Stimulated activated CD4-positive, alpha-beta T cell treated with anti-CD3 and anti-CD28 coated beads, Interleukin-4, amount 100 ng/mL, for 48 hours (primary cell): ENCODE measurements at regions not wholly inside any gene's neighbourhood (a gene's known extent, or its start where the extent isn't known, plus 50 kb on each side); places are given as distances from the start of the nearest gene placed in this dataset.

Source experiments
- DNase-seq, 2 donors: peaks; one replicate each; pipeline ENCODE4 v3.0.0-alpha.2; 2020; ENCODE audit warnings: low read depth in 2 of 2

- DNase-seq: no peak
Observed at GRCh38 chr5:157917491-157917890, 58.5 kb upstream of the CLINT1 start.

DNA sequence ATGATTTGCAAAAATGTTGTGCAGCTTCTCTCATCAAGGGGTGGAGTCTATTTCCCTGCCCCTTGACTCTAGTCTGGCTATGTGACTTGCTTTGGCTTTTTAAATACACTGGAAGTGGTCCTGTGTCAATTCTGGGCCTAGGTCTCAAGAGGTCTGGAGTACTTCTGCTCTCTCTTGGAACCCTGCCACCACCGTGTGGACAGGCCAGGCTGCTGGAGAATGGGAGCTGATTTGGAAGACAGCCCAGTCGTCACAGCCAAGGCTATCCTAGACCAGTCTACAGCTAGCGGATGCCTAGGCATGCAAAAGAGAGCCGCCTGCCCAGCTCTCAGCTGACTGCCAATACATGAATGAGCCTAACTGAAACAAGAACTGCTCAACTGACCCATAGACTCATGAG is 56.7 kb upstream of the CLINT1 start:
- DNase-seq: no peak

- DNase-seq: no peak
Observed at GRCh38 chr5:157914151-157914788, 55.3 kb upstream of the CLINT1 start.

DNA sequence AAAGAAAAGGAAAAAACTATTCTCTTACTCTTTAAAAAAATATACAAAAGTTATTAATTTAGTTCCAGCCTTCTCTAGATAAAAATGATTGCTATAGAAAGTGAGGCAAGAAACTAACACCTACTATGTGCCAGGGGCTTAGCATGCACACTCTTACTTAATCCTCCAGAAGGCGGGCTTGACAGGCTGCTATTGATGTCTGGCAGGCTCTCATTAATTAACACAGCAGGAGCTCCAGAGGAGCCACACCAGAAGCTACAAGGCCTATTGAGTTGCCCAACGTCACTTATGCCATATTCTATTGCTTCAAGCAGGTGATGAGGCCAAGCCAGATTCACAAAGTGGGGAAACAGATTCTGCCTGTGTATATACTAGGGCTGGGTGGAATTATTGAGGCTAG is 54.6 kb upstream of the CLINT1 start:
- no peak for DNase-seq

- no peak for DNase-seq
Observed at GRCh38 chr5:157912621-157913325, 53.8 kb upstream of the CLINT1 start.

- DNase-seq: no peak
Observed at GRCh38 chr5:157911568-157911967, 52.6 kb upstream of the CLINT1 start.
